ENCODE measurements at regions not wholly inside any gene's neighbourhood (a gene's known extent, or its start where the extent isn't known, plus 50 kb on each side); places are given as distances from the start of the nearest gene placed in this dataset.

DNA sequence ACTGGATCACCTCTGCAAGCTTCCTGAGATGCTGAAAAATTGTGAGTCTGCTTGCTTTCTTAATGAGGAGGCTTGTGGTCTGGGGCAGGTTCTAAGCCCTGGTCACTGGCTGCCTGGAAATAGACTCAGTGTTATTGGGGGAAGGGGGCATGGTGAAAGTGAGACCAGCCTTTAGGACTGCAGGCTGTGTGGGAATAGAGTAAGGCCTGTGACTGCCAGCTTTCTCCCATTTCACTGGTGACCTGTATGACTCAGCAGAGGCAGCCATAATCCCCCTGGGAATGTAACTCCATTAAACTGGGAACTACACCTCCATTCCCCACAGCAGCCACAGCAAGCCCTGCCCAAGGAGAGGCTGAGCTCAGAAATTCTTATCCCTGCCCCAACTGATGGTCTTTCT, 55.9 kb upstream of the IL15 start:
- Histone ChIP-seq H3K27ac (no peak overlapping the region), H3K36me3 (no peaks in the 10 kb centered on the region), H3K4me1 (no peaks in the 10 kb centered on the region), H3K27me3 (no peaks in the 10 kb centered on the region), H3K4me3 (no peak overlapping the region), H3K9me3 (no peaks in the 10 kb centered on the region)
- no peak for DNase-seq
- TF ChIP-seq, protein P1, sequence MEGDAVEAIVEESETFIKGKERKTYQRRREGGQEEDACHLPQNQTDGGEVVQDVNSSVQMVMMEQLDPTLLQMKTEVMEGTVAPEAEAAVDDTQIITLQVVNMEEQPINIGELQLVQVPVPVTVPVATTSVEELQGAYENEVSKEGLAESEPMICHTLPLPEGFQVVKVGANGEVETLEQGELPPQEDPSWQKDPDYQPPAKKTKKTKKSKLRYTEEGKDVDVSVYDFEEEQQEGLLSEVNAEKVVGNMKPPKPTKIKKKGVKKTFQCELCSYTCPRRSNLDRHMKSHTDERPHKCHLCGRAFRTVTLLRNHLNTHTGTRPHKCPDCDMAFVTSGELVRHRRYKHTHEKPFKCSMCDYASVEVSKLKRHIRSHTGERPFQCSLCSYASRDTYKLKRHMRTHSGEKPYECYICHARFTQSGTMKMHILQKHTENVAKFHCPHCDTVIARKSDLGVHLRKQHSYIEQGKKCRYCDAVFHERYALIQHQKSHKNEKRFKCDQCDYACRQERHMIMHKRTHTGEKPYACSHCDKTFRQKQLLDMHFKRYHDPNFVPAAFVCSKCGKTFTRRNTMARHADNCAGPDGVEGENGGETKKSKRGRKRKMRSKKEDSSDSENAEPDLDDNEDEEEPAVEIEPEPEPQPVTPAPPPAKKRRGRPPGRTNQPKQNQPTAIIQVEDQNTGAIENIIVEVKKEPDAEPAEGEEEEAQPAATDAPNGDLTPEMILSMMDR (IDR thresholded peaks at IDR 0.05), result no peak
- intact Hi-C loops (cut with DNase I; ENCODE audit: low total_unique reads), result no loop called here
